HAP-1 (cell line): ENCODE measurements at regions not wholly inside any gene's neighbourhood (a gene's known extent, or its start where the extent isn't known, plus 50 kb on each side); places are given as distances from the start of the nearest gene placed in this dataset.

Experiments
- DNase-seq, 2 experiments: peaks; one replicate each; pipeline ENCODE4 v3.0.0-alpha.2; 2016 to 2020; ENCODE audit warnings: low spot score in 2 of 2
- H3K27me3 ChIP-seq: fragments of 250-450 bp; sonication (Bioruptor Pico); 2 replicates; pipeline ENCODE4 v1.5.1; 2020; ENCODE audit warnings: low read depth, mild to moderate bottlenecking, moderate library complexity
- H3K36me3 ChIP-seq: fragments of 250-450 bp; sonication (Bioruptor Pico); replicated peaks from 2 replicates; pipeline ENCODE4 v1.5.1; 2020; ENCODE audit warnings: mild to moderate bottlenecking
- H3K4me1 ChIP-seq: fragments of 250-450 bp; sonication (Bioruptor Pico); 2 replicates; pipeline ENCODE4 v1.5.1; 2020; ENCODE audit warnings: mild to moderate bottlenecking
- H3K4me3 ChIP-seq: fragments of 250-450 bp; sonication (Bioruptor Pico); 2 replicates; pipeline ENCODE4 v1.5.1; 2020; ENCODE audit warnings: mild to moderate bottlenecking, moderate library complexity
- H3K9me3 ChIP-seq: fragments of 250-450 bp; sonication (Bioruptor Pico); 2 replicates; pipeline ENCODE4 v1.5.1; 2020; ENCODE audit warnings: mild to moderate bottlenecking, moderate library complexity
- in situ Hi-C: fragments of 300-500 bp; cut with MboI; formaldehyde crosslinking; loops from 3 replicates; pipeline ENCODE4 v1.14.3; 2020; ENCODE audit warnings: low sequenced_read_pairs, inconsistent platforms, mixed read lengths

DNA sequence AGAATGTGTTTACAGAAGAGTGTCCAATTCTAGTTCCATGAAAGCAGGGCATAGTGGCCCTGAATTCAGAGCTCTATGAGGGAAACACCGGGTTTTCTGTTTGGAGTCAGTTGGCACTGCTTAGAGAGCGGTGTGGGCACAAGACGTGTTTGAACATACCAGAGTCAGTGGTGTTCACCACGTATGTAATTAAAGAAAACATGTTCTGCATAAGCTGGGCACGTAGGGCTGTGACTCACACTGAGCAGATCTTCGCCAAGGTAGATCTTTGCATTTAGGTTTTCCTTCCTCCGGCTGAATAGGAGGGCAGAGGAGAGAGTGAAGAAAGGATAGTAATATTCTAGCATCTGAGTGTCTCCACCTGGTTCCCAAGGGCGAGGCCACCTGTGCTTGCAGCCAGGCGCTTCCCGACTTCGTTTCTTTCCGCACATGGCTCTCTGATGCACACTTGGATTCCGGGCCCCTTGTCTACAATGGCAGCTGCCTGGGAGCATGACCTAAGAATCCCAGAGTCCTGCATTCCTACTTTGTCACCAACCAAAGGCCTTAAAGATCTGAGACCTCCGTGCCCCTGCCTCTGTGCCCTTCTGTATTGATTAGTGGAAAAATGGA, 136.2 kb downstream of the ERMARD start:
- H3K27me3 ChIP-seq, result no peaks in the 10 kb centered on the region; the same call in 1 of the 2 replicates
- H3K36me3 ChIP-seq, result no peaks in the 10 kb centered on the region
- no peaks in the 10 kb centered on the region for H3K4me1 ChIP-seq
- no peaks in the 10 kb centered on the region for H3K9me3 ChIP-seq
- H3K4me3 ChIP-seq, result no peak overlapping the region
- in situ Hi-C loops, result no loop called here
- DNase-seq, result no peak

DNA sequence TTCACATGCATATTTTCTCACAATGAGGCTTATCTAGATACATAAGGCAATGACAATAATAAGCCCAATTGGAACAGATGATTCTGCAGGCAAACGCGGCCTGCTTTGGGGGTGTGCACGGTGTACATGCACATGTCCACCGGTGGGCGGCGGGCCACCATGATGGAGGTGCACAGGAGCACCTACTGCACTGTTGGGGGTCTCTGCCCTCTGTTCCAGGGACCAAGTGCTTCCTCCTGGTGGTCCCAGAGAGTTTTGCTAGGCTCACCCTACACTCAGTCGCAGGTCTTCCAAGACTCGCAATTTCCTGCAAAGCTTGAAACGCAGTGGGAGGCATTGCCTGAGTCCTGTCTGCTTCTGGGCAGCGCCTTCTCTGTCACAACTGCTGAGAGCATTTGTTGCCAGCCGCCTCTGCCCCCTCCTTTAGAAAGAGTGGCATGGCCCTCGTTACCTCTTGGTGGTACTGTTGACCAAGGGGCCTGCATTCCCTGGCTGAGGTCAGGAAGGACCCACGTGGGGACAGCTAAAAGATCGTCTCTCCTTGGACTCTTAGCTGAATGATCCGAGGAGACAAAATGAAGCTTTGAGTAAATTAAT, 135.3 kb downstream of the ERMARD start:
- H3K27me3 ChIP-seq, result no peaks in the 10 kb centered on the region; the same call in 1 of the 2 replicates

DNA sequence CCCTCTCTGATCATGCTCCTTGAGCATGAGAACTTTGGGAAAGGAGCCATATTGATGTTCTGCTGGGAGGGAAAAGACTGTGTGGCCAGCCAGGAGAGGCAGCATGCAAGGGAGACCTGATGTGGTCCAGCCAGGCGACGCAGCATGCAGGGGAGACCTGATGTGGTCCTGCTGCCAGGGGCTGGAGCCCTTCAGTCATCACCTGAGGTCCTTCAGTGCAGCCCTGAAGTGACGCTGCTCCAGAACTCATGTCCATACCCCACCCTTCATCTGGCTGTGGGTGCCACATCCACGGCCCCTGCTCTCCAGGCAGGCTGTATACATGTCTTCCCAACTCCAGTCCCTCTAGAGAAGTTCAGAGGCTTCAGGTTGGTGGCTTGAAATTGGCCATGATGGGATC, 134.4 kb downstream of the ERMARD start:
- in situ Hi-C loops, result no loop called here
- DNase-seq, result no peak
- Histone ChIP-seq H3K9me3 (no peaks in the 10 kb centered on the region), H3K27me3 (no peaks in the 10 kb centered on the region; the same call in 1 of the 2 replicates), H3K4me3 (no peak overlapping the region), H3K4me1 (no peaks in the 10 kb centered on the region), H3K36me3 (no peaks in the 10 kb centered on the region)

More for the DNA sequence above, 135.3 kb downstream of the ERMARD start:
- in situ Hi-C loops, result no loop called here
- no peak for DNase-seq
- Histone ChIP-seq H3K4me1 (no peaks in the 10 kb centered on the region), H3K36me3 (no peaks in the 10 kb centered on the region), H3K9me3 (no peaks in the 10 kb centered on the region), H3K4me3 (no peak overlapping the region)

DNA sequence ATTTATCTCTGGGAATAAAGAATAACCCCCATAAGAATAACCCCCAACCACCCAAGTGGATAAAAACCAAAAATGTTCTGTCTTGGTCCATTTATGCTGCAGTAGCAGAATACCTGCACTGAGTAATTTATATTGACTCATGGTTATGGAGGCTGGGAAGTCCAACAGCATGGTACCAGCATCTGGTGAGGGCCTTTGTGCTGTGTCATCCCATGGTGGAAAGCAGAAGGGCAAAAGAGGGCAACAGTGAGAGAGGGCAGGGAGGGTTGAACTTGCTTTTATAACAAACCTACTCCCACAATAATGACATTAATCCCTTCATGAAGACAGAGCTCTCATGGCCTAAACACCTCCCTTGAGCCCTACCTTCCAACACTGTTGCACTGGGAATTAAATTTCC, 133.7 kb downstream of the ERMARD start:
- no peaks in the 10 kb centered on the region for H3K4me1 ChIP-seq
- H3K27me3 ChIP-seq, result no peaks in the 10 kb centered on the region; the same call in 1 of the 2 replicates
- H3K4me3 ChIP-seq, result no peak overlapping the region
- no peaks in the 10 kb centered on the region for H3K9me3 ChIP-seq
- in situ Hi-C loops, result no loop called here
- no peak for DNase-seq
- H3K36me3 ChIP-seq, result no peaks in the 10 kb centered on the region

DNA sequence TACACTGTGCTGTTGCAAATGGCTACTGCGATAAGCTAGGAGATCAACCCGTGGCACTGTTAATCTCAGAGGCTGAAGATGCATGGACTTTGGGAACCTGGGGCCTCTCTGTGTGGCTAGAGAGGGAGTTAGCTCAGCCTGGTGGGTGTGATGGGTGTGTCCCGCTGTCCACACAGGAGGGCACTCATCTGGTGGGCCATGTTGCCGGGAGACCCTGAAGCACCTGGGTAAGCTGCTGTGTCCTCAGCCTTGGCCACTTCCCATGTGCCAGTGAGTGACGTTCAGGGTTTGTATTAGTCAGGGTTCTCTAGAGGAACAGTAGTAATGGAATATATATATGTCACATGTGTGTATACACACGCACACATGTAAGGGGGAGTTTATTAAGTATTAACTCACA, 132.7 kb downstream of the ERMARD start:
- no peaks in the 10 kb centered on the region for H3K4me1 ChIP-seq
- H3K36me3 ChIP-seq, result no peaks in the 10 kb centered on the region
- H3K4me3 ChIP-seq, result no peak overlapping the region
- in situ Hi-C loops, result no loop called here
- H3K27me3 ChIP-seq, result no peaks in the 10 kb centered on the region; the same call in 1 of the 2 replicates
- DNase-seq, result no peak
- H3K9me3 ChIP-seq, result no peaks in the 10 kb centered on the region

DNA sequence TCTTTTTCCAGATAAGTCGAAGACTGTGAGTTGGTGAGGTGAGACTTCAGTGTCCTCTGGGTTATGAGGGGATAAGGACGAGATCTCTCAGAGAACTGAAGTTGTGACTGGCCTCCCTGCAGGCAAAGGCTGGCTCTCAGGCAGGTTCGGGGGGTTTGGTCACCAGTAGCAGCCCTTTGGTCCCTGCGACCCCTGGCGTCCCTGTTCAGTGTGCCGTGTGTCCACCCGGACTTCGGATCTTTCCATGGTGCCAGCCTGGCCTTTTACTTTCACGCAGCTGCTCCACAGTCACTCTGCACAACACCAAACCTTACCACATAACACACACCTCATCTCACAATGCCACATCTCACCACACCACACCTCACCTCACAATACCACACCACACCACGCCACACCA, 131.9 kb downstream of the ERMARD start:
- H3K4me1 ChIP-seq, result no peaks in the 10 kb centered on the region
- H3K9me3 ChIP-seq, result no peaks in the 10 kb centered on the region
- no peak overlapping the region for H3K4me3 ChIP-seq
- H3K27me3 ChIP-seq, result no peaks in the 10 kb centered on the region; the same call in 1 of the 2 replicates
- in situ Hi-C loops, result no loop called here
- no peak for DNase-seq
- no peaks in the 10 kb centered on the region for H3K36me3 ChIP-seq

DNA sequence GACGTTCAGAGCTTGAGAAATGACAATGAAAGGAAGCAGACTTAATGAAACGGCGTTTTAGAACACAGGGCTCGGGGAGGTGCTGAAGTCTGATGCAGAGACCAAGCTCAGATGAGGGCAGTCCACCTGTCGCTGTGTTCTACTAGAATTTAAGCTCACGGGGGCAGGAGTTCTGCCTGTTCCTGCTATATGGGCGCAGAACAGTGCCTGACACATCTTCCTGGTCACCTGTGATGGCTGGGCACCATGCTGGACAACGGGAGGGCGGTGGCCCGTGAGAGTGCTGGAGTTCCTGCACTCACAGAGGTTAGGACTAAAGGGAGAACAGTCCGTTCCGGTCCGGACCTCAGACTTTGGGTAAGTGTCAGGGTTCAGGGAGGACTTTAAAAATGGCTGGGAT, 130.6 kb downstream of the ERMARD start:
- no peaks in the 10 kb centered on the region for H3K4me1 ChIP-seq
- no peaks in the 10 kb centered on the region for H3K27me3 ChIP-seq
- in situ Hi-C loops, result no loop called here
- H3K36me3 ChIP-seq, result no peaks in the 10 kb centered on the region
- no peaks in the 10 kb centered on the region for H3K9me3 ChIP-seq
- H3K4me3 ChIP-seq, result no peak overlapping the region
- DNase-seq, result no peak

DNA sequence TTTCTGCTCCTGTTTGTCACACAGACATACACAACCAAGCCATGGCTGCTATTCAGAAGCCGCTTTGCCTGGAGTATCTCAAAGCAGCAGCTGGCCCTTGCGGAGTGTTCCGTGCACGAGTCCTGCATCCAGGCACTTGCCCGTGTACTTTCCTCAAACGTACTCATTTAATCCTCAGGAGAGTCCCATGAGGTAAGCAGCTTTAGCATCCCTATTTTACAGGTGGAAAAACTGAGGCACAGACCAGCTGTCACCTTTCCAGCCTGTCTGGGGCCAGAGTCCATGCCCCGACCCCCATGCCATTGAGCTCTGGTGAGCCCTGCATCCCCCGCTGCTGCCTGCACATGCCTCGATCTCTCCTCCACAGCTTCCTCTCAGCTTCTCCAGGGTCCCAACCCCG, 130.0 kb downstream of the ERMARD start:
- in situ Hi-C loops, result no loop called here
- DNase-seq, result no peak
- Histone ChIP-seq H3K4me1 (no peaks in the 10 kb centered on the region), H3K27me3 (no peaks in the 10 kb centered on the region), H3K36me3 (no peaks in the 10 kb centered on the region), H3K9me3 (no peaks in the 10 kb centered on the region), H3K4me3 (no peak overlapping the region)

DNA sequence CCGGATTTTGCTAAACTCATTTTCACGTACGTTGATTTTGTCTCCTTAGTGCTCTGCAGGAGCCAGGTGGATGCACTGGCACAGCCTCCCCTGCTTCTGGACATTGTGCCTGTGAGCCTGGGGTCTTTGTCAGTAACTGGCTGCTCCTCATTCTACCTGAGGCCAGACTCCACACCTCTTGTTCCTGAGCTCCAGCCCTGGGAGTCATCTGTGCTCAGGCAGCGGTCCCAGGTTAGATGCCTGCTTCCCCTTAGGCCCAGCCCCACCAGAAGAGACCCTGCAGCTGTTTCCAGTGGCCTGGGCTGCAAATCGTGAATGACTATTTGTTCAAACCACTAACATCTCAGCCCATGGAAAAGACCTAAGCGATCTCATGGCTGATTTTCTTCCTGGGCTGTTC, 129.1 kb downstream of the ERMARD start:
- Histone ChIP-seq H3K9me3 (no peaks in the 10 kb centered on the region), H3K36me3 (no peaks in the 10 kb centered on the region), H3K4me1 (no peaks in the 10 kb centered on the region), H3K4me3 (no peak overlapping the region), H3K27me3 (no peaks in the 10 kb centered on the region)
- in situ Hi-C loops, result no loop called here
- DNase-seq, result no peak

DNA sequence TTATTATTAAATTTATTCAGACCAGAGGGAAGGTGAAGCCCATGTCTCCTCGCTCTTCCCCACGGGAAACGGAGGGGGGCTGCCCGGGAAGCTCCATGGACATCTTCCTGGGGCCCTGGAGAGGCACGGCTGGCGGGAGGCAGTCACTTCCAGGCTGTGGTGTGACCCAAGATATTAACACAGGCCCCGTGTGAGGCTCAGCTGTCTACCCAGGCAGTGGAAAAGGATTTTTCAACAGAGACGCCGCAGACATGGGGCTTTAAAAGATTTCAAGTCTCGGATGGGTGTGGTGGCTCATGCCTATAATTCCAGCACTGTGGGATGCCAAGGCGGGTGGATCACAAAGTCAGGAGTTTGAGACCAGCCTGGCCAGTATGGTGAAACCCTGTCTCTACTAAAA, 117.9 kb downstream of the ERMARD start:
- no peak for DNase-seq
- in situ Hi-C loops, result no loop called here
- H3K36me3 ChIP-seq, result no peaks in the 10 kb centered on the region
- H3K9me3 ChIP-seq, result no peaks in the 10 kb centered on the region
- no peak overlapping the region for H3K4me3 ChIP-seq
- H3K4me1 ChIP-seq, result no peaks in the 10 kb centered on the region
- H3K27me3 ChIP-seq, result no peaks in the 10 kb centered on the region

DNA sequence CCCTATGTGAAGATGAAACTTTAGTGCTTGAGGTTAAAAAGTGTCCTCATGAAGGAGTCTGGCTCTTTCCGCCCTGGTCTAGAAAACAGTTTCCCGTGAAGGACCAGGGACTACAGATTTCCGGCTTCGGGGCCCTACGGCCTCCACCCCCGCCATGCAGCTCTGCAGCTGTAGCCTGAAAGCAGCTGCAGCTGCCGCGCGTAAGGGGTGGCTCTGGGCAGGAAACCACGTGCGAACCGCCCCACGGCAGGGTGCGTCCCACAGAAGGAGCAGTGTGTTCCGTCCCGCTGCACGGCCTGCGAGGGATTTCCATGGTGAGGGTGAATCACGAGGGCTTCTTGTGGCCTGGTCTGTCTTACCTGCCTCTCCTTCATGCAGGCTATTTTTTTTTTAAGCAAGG, 117.0 kb downstream of the ERMARD start:
- Histone ChIP-seq H3K4me3 (no peak overlapping the region), H3K27me3 (no peaks in the 10 kb centered on the region), H3K4me1 (no peaks in the 10 kb centered on the region), H3K36me3 (no peaks in the 10 kb centered on the region), H3K9me3 (no peaks in the 10 kb centered on the region)
- no peak for DNase-seq
- in situ Hi-C loops, result no loop called here

DNA sequence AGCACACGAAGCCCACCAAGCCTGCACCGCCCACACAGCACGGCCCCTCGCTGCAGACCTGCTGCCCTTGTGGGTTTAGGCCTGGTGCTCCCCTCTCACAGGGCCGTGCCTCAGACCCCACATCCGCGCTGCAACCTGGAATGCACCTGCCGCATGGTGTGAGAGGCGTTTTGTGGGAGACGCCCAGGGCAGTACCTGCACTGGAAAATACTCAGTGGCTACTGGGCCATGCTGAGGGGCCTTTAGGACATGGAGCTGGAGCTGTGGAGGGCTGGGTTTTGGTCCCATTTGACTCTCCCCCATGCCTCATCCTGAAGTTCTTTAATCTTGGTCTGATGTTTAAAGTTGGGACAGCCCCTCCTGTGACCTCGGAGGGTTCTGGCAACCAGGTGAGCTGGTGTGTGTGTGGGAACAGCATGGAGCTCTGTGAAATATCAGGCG, 116.3 kb downstream of the ERMARD start:
- Histone ChIP-seq H3K27me3 (no peaks in the 10 kb centered on the region), H3K36me3 (no peaks in the 10 kb centered on the region), H3K4me3 (no peak overlapping the region), H3K4me1 (no peaks in the 10 kb centered on the region), H3K9me3 (no peaks in the 10 kb centered on the region)
- DNase-seq, result no peak
- in situ Hi-C loops, result no loop called here

DNA sequence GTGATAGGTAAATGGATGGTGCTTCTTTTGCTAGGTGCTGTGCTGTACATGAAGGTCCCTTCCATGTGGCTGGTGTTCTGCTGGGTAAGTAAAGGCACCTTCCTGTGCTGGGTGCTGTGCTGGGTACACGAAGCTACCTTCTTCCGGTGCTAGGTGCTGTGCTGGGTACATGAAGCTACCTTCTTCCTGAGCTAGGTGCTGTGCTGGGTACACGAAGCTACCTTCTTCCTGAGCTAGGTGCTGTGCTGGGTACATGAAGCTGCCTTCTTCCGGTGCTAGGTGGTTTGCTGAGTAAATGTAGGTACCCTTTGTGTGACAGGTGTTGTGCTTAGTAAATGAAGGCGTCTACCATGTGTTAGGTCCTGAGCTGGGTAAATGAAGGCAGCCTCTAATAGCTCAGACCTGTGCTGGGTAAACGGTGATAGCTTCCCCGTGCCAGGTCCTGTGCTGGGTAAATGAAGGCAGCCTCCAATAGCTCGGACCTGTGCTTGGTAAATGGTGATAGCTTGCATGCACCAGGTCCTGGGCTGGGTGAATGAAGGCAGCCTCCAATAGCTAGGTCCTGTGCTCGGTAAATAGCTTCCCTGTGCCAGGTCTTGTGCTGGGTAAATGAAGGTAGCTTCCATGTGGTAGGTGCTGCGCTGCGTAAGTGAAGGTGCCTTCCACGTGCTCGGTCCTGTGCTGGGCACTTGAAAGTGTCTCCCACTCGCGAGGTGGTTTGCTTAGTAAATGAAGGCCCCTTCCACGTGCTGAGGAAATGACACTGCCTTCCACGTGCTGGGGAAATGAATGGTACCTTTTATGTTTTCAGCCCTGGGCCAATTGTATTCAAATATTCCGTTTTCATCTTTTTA, 115.5 kb downstream of the ERMARD start:
- H3K4me1 ChIP-seq, result no peaks in the 10 kb centered on the region
- in situ Hi-C loops, result no loop called here
- no peak for DNase-seq
- no peaks in the 10 kb centered on the region for H3K36me3 ChIP-seq
- no peaks in the 10 kb centered on the region for H3K9me3 ChIP-seq
- no peak overlapping the region for H3K4me3 ChIP-seq
- H3K27me3 ChIP-seq, result no peaks in the 10 kb centered on the region

DNA sequence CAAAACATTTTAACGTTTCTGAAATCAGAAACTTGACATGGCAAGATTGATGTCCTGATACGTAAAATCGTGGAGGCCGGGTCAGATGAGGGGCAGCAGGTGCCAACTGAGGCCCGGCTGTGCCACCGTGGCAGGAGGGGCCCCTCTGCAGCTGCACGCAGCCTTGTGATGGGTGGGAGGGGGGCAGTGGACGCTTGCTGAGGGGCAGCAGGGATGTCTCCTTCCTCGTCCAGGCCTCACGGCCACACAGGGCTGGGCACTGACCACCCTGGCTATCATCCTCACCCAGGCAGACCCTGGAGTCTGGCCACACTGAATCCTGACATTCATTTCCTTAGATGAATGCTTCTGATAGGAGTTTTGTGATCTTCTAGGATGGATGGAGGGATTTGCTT, 114.7 kb downstream of the ERMARD start:
- no peak for DNase-seq
- H3K4me1 ChIP-seq, result no peaks in the 10 kb centered on the region
- in situ Hi-C loops, result no loop called here
- no peak overlapping the region for H3K4me3 ChIP-seq
- H3K9me3 ChIP-seq, result no peaks in the 10 kb centered on the region
- no peaks in the 10 kb centered on the region for H3K27me3 ChIP-seq
- H3K36me3 ChIP-seq, result no peaks in the 10 kb centered on the region
